GM23338 (cell line): ENCODE measurements at regions not wholly inside any gene's neighbourhood (a gene's known extent, or its start where the extent isn't known, plus 50 kb on each side); places are given as distances from the start of the nearest gene placed in this dataset.

Experiments
- ATAC-seq: fragments of 200-7000 bp; cut with Tn5 transposase; 3 replicates; pipeline ENCODE4 v1.9.1; 2020
- DNase-seq: peaks from one replicate; pipeline ENCODE4 v3.0.0-alpha.2; 2015; ENCODE audit warnings: low spot score
- H2AFZ ChIP-seq: fragments of 200-600 bp; sonication (generic); 2 replicates; pipeline ENCODE4 v1.8.0; 2016; ENCODE audit warnings: antibody characterized with exemption, mild to moderate bottlenecking, moderate library complexity
- H3F3A ChIP-seq: fragments of 200-600 bp; sonication (generic); replicated peaks from 2 replicates; pipeline ENCODE4 v1.8.0; 2017; ENCODE audit warnings: antibody characterized with exemption, mixed run types, low read depth
- H3K27ac ChIP-seq: fragments of 200-600 bp; sonication (generic); 2 replicates; pipeline ENCODE4 v1.6.1; 2016; ENCODE audit warnings: low read depth
- H3K27me3 ChIP-seq: fragments of 200-600 bp; sonication (generic); 2 replicates; pipeline ENCODE4 v1.8.0; 2016; ENCODE audit warnings: mild to moderate bottlenecking, mixed run types, moderate library complexity; ENCODE audit not compliant: insufficient read depth
- H3K36me3 ChIP-seq: fragments of 200-600 bp; sonication (generic); 2 replicates; pipeline ENCODE4 v1.8.0; 2016; ENCODE audit warnings: mild to moderate bottlenecking; ENCODE audit not compliant: insufficient read depth
- H3K4me1 ChIP-seq: fragments of 200-600 bp; sonication (generic); 2 replicates; pipeline ENCODE4 v1.8.0; 2016; ENCODE audit warnings: mild to moderate bottlenecking, moderate library complexity; ENCODE audit not compliant: insufficient read depth
- H3K4me2 ChIP-seq: fragments of 200-600 bp; sonication (generic); 2 replicates; pipeline ENCODE4 v1.7.1; 2017; ENCODE audit warnings: mixed run types
- H3K4me3 ChIP-seq: fragments of 200-600 bp; sonication (generic); 2 replicates; pipeline ENCODE4 v1.6.1; 2016; ENCODE audit warnings: mixed run types
- H3K79me2 ChIP-seq: fragments of 200-600 bp; sonication (generic); replicated peaks from 2 replicates; pipeline ENCODE4 v1.8.0; 2017; ENCODE audit warnings: mild to moderate bottlenecking; ENCODE audit not compliant: insufficient read depth
- H3K9me2 ChIP-seq: fragments of 200-600 bp; sonication (generic); 2 replicates; pipeline ENCODE4 v1.8.0; 2017; ENCODE audit not compliant: insufficient read depth
- H4K20me1 ChIP-seq: fragments of 200-600 bp; sonication (generic); replicated peaks from 2 replicates; pipeline ENCODE4 v1.8.0; 2017; ENCODE audit warnings: mild to moderate bottlenecking; ENCODE audit not compliant: insufficient read depth
- H3K27ac Mint-ChIP-seq: 2 replicates; pipeline ENCODE4 v1.8.0; 2020; ENCODE audit warnings: inconsistent platforms, mild to moderate bottlenecking, moderate library complexity, mixed read lengths
- H3K27me3 Mint-ChIP-seq: 3 replicates; pipeline ENCODE4 v1.8.0; 2022; ENCODE audit warnings: low read depth, mild to moderate bottlenecking, moderate library complexity, mixed read lengths, inconsistent platforms; ENCODE audit not compliant: insufficient read depth, poor library complexity
- H3K36me3 Mint-ChIP-seq: 3 replicates; pipeline ENCODE4 v1.8.0; 2021; ENCODE audit warnings: low read depth, mild to moderate bottlenecking, inconsistent platforms, moderate library complexity, mixed read lengths
- H3K4me1 Mint-ChIP-seq: 3 replicates; pipeline ENCODE4 v1.8.0; 2020; ENCODE audit warnings: mild to moderate bottlenecking, inconsistent platforms, mixed read lengths
- H3K4me3 Mint-ChIP-seq: 3 replicates; pipeline ENCODE4 v1.8.0; 2021; ENCODE audit warnings: moderate library complexity, mild to moderate bottlenecking, inconsistent platforms, mixed read lengths
- H3K9me3 Mint-ChIP-seq: 3 replicates; pipeline ENCODE4 v1.8.0; 2020; ENCODE audit warnings: moderate library complexity, mild to moderate bottlenecking, inconsistent platforms, mixed read lengths
- CREB1 ChIP-seq: fragments of 250-450 bp; sonication (Bioruptor Pico); IDR thresholded peaks from 2 replicates; pipeline ENCODE4 v1.5.0; 2020; ENCODE audit warnings: low read depth, mild to moderate bottlenecking, moderate library complexity
- CTCF ChIP-seq, 2 experiments: fragments of 200-600 bp in 1 of 2; sonication (generic) in 1 of 2; conservative IDR thresholded peaks; 2 replicates each; pipeline versions ENCODE4 v1.5.1 to v1.6.1; 2016 to 2017; ENCODE audit warnings: antibody characterized with exemption in 2 of 2, low read depth in 2 of 2, mild to moderate bottlenecking in 2 of 2, moderate library complexity in 1 of 2
- ETS1 ChIP-seq: IDR thresholded peaks from 2 replicates; pipeline ENCODE4 v1.6.1; 2016; ENCODE audit warnings: antibody characterized with exemption
- EZH2 ChIP-seq: fragments of 200-600 bp; sonication (generic); IDR thresholded peaks from one replicate; pipeline ENCODE4 v1.8.0; 2017; ENCODE audit warnings: antibody characterized with exemption, mild to moderate bottlenecking, low read depth; ENCODE audit not compliant: unreplicated experiment
- EZH2phosphoT487 ChIP-seq: fragments of 200-600 bp; sonication (generic); IDR thresholded peaks from one replicate; pipeline ENCODE4 v1.8.1; 2018; ENCODE audit warnings: antibody characterized with exemption; ENCODE audit not compliant: unreplicated experiment
- JUNB ChIP-seq: IDR thresholded peaks from one replicate; pipeline ENCODE4 v1.6.1; 2016; ENCODE audit warnings: antibody characterized with exemption; ENCODE audit not compliant: unreplicated experiment
- NANOG ChIP-seq: IDR thresholded peaks from 2 replicates; pipeline ENCODE4 v1.6.1; 2016; ENCODE audit warnings: antibody characterized with exemption, borderline replicate concordance
- POLR2AphosphoS5 ChIP-seq: IDR thresholded peaks from 2 replicates; pipeline ENCODE4 v1.6.1; 2016; ENCODE audit warnings: antibody characterized with exemption, low read depth
- REST ChIP-seq: IDR thresholded peaks from one replicate; pipeline ENCODE4 v1.6.1; 2018; ENCODE audit warnings: antibody characterized with exemption; ENCODE audit not compliant: unreplicated experiment
- STAT1 ChIP-seq: IDR thresholded peaks from one replicate; pipeline ENCODE4 v1.6.1; 2016; ENCODE audit warnings: antibody characterized with exemption; ENCODE audit not compliant: unreplicated experiment
- ZNF114 ChIP-seq: fragments of 250-450 bp; sonication (Bioruptor Pico); IDR thresholded peaks from 2 replicates; pipeline ENCODE4 v1.5.0; 2020; ENCODE audit warnings: mild to moderate bottlenecking, moderate library complexity
- ZNF331 ChIP-seq: fragments of 250-450 bp; sonication (Bioruptor Pico); IDR thresholded peaks from 2 replicates; pipeline ENCODE4 v1.5.0; 2020; ENCODE audit warnings: low read depth, mild to moderate bottlenecking, moderate library complexity
- ZNF462 ChIP-seq: fragments of 250-450 bp; sonication (Bioruptor Pico); IDR thresholded peaks from 2 replicates; pipeline ENCODE4 v1.5.0; 2020; ENCODE audit warnings: mild to moderate bottlenecking, moderate library complexity

- Histone ChIP-seq H3K36me3 (no peaks in the 10 kb centered on the region), H3K4me2 (no peak overlapping the region), H3K27me3 (no peaks in the 10 kb centered on the region), H3K27ac (no peak overlapping the region), H3K79me2 (no peaks in the 10 kb centered on the region), H3K9me2 (0 out of 2 replicates have a peak, but pooled peaks cover 3% of the 10 kb centered on the region), H3F3A (no peaks in the 10 kb centered on the region), H3K4me3 (no peak overlapping the region), H2AFZ (no peak overlapping the region), H4K20me1 (no peaks in the 10 kb centered on the region), H3K4me1 (0 out of 2 replicates have a peak, but pooled peaks cover 7% of the 10 kb centered on the region)
- Mint-ChIP-seq H3K27me3 (no peaks in the 10 kb centered on the region), H3K36me3 (peaks cover 4% of the 10 kb centered on the region; the same call in 1 of the 3 replicates), H3K27ac (no peak overlapping the region), H3K9me3 (peaks cover 6% of the 10 kb centered on the region; the same call in 1 of the 3 replicates), H3K4me1 (peaks cover 24% of the 10 kb centered on the region), H3K4me3 (no peak overlapping the region)
- no peak for TF ChIP-seq CREB1 (CRISPR knock-in tag)
- no peak for TF ChIP-seq POLR2AphosphoS5
- TF ChIP-seq ZNF331, result no peak
- no peak for TF ChIP-seq ETS1
- no peak for TF ChIP-seq ZNF114 (CRISPR knock-in tag)
- TF ChIP-seq REST, result no peak
- TF ChIP-seq JUNB, result no peak
- TF ChIP-seq NANOG, result no peak
- TF ChIP-seq CTCF (conservative IDR thresholded peaks at IDR 0.05; ENCODE audit: low read depth in 2 of 2), result no peak
- no peak for TF ChIP-seq EZH2phosphoT487
- no peak for TF ChIP-seq EZH2
- no peak for TF ChIP-seq ZNF462 (CRISPR knock-in tag)
- no peak for TF ChIP-seq STAT1
- ATAC-seq (no peak), DNase-seq (no peak)
Observed at GRCh38 chr3:166721466-166721865, 658.6 kb downstream of the ZBBX start.
